Erythroblast (primary cell): ENCODE measurements at regions not wholly inside any gene's neighbourhood (a gene's known extent, or its start where the extent isn't known, plus 50 kb on each side); places are given as distances from the start of the nearest gene placed in this dataset.

ENCODE experiments used
- DNase-seq, 2 experiments: peaks; one replicate each; lab custom pipeline; 2025; lab: John Stamatoyannopoulos, UW
- GATA1 ChIP-seq: IDR thresholded peaks from 2 replicates; pipeline ENCODE4 v1.6.1; 2011; ENCODE audit warnings: low read depth, mild to moderate bottlenecking, control low read depth, low read length, moderate library complexity
- POLR2A ChIP-seq: IDR thresholded peaks from 2 replicates; pipeline ENCODE4 v1.6.1; 2011; ENCODE audit warnings: mild to moderate bottlenecking, low read length

DNA sequence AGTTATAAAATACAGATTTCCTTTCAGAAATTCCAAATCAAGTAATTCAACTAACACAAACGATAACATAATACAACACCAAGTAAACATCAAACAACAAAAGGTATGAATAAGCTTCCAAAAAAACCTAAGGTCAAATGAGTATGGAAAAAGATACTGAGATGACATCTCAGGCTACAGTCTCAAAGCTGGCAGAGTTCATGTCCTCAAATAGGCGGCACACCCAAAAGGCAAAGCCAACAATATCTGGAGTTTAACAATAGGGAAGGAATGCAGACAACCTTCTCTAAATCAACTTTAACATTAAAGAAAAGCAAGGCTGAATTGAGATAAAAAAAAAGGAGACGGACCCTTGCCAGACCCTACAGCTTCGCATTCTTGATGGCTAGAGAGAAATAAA is 346.6 kb downstream of the RSL24D1 start:
- DNase-seq: no peak
- TF ChIP-seq POLR2A (no peak), GATA1 (no peak)

- TF ChIP-seq POLR2A (no peak), GATA1 (no peak)
- DNase-seq: no peak
Measured at GRCh38 chr15:54843006-54843405, 353.7 kb downstream of the RSL24D1 start.

DNA sequence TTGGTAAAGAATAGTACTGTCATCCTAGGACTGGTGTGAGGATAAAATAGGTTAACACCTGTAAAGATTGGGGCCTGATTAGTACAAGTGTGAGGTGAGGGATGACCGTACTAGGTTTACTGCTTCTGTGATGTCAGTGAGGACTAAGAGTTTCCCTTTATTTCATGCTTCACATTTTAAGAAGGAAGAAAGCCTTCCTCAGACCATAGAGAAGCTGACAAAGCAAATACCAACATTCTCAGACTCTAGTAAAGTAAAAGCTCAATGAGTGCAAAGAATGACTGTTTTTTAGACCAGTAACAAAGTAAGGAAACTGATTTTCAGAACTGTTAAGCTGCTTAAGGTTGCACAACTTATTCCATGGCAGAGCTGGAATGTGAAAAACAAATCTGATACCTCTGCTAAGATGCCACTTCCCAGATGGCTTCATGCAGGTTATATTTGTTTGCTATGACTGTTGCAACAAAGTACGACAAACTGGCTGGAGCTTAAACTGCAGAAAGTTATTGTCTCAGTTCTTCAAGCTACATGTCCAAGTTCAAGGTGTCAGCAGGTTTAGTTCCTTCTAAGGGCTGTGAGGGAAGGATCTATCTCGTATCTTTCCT is 354.9 kb downstream of the RSL24D1 start:
- no peak for TF ChIP-seq GATA1
- no peak for TF ChIP-seq POLR2A
- no peak for DNase-seq

GRCh38 chr15:54840621-54841398 is 355.9 kb downstream of the RSL24D1 start:
- no peak for DNase-seq

DNA sequence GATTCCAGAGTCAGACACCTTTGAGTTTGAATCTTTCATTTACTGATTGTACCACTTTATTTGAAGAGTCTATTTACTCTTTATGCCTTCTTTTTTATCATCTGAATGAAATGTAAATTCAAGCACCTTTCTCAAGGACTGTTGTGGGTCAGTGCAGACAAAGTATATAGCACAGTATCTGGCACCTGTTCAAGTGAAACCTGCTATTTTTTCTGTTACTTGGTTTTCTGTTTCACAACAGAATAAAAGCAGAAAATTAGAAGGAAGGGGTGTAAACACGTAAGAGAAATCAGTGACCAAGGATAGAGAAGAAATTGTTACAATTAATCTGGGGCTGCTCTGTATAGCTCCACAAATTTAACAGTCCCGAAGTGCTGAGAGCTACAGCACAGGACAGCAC is 357.4 kb downstream of the RSL24D1 start:
- TF ChIP-seq GATA1 (no peak), POLR2A (no peak)
- DNase-seq: no peak

More at GRCh38 chr15:54840621-54841398, 355.9 kb downstream of the RSL24D1 start:
- TF ChIP-seq GATA1: no peak
- TF ChIP-seq POLR2A: no peak

- DNase-seq: no peak
- no peak for TF ChIP-seq POLR2A
- no peak for TF ChIP-seq GATA1
Measured at GRCh38 chr15:54836052-54836795, 360.5 kb downstream of the RSL24D1 start.

DNA sequence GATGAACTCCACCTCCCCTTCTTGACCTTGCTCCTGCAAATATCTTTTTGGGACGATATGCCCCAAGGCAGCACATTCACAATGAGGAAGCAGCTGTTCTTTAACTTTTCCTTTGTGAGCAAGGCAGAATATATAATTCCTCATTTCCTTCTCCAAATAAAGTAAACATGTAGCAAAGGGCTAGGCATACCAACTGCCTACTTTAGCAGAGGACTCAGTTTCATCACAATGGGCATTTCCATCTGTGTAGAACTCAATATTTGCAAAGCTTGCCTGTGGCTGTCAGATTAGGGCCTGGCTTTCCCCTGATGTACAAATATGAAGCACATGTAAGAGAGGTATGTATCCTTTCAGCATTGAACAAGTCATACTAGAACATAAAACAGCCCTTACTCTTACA is 366.9 kb downstream of the RSL24D1 start:
- TF ChIP-seq POLR2A (no peak), GATA1 (no peak)
- no peak for DNase-seq

- DNase-seq: no peak
- TF ChIP-seq POLR2A: no peak
- TF ChIP-seq GATA1: no peak
Measured at GRCh38 chr15:54820811-54821210, 375.9 kb downstream of the RSL24D1 start.

GRCh38 chr15:54820098-54820497 is 376.6 kb downstream of the RSL24D1 start:
- TF ChIP-seq POLR2A (no peak), GATA1 (no peak)
- DNase-seq: no peak

- DNase-seq: no peak
- TF ChIP-seq GATA1 (no peak), POLR2A (no peak)
Measured at GRCh38 chr15:54816401-54816800, 380.3 kb downstream of the RSL24D1 start.

DNA sequence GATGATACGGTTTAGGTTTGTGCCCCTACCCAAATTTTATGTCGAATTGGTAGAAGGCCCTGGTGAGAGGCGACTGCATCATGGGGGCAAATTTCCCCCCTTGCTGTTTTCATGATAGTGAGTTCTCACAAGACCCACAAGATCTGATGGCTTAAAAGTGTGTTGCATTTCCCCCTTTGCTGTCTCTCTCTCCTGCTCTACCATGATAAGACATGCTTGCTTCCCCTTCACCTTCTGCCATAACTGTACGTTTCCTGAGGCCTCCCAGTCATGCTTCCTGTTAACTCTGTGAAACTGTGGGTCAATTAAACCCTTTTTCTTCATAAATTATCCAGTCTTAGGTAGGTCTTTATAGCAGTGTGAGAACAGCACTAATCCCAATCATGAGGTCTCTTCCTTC is 381.2 kb downstream of the RSL24D1 start:
- no peak for TF ChIP-seq GATA1
- TF ChIP-seq POLR2A: no peak
- no peak for DNase-seq

- no peak for TF ChIP-seq POLR2A
- TF ChIP-seq GATA1: no peak
- DNase-seq: no peak
Measured at GRCh38 chr15:54812383-54812782, 384.4 kb downstream of the RSL24D1 start.

- TF ChIP-seq GATA1 (no peak), POLR2A (no peak)
- DNase-seq: no peak
Measured at GRCh38 chr15:54810496-54810895, 386.2 kb downstream of the RSL24D1 start.

DNA sequence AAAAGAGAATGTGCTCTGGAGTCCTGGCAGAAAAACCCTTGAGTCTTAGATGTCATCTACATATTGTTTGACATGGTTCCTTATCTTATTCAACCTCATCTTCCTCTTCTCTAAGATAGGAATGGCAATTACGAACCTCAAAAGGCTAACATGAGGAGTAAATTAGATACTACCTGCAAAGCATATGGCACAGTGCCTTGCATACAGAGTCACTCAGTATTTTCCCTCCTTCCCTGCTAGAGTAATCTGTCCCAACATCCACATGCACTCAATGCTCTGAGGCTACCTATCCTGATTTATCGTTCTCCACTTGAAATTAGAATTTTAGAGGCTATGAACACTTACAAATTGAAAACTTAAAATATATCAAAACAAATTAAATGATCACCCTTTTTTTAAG is 386.7 kb downstream of the RSL24D1 start:
- TF ChIP-seq GATA1 (no peak), POLR2A (no peak)
- no peak for DNase-seq

GRCh38 chr15:54808321-54808720 is 388.4 kb downstream of the RSL24D1 start:
- TF ChIP-seq GATA1 (no peak), POLR2A (no peak)
- no peak for DNase-seq
